ENCODE measurements at regions not wholly inside any gene's neighbourhood (a gene's known extent, or its start where the extent isn't known, plus 50 kb on each side); places are given as distances from the start of the nearest gene placed in this dataset.

- no TSS peak for BruUV-seq (replicated peaks)
- Histone ChIP-seq H3K4me1 (ENCODE audit: control insufficient read depth, extremely low read depth, insufficient read depth, low read length) (no peaks in the 10 kb centered on the region), H3K4me3 (replicated peaks in 1 of 3; ENCODE audit: insufficient read depth in 1 of 3, low read depth in 1 of 3, low read length in 3 of 3) (no peak overlapping the region), H3K9me1 (replicated peaks; ENCODE audit: control insufficient read depth, extremely low read depth, insufficient read depth, low read length) (no peaks in the 10 kb centered on the region), H4K20me1 (replicated peaks; ENCODE audit: control insufficient read depth, extremely low read depth, insufficient read depth, low read length) (no peaks in the 10 kb centered on the region), H3K27me3 (ENCODE audit: control insufficient read depth in 2 of 2, insufficient read depth in 2 of 2, low read length in 2 of 2) (no peaks in the 10 kb centered on the region), H3K36me3 (ENCODE audit: control insufficient read depth in 2 of 2, extremely low read depth in 1 of 2, insufficient read depth in 2 of 2, low read length in 2 of 2) (no peaks in the 10 kb centered on the region), H3K27ac (ENCODE audit: insufficient read depth, low read depth, low read length) (no peak overlapping the region), H2AFZ (ENCODE audit: low read depth, low read length) (no peak overlapping the region), H3K9me3 (replicated peaks; ENCODE audit: control insufficient read depth, insufficient read depth, low read length) (no peaks in the 10 kb centered on the region), H3K9ac (replicated peaks; ENCODE audit: extremely low read depth, insufficient read depth, low read length) (no peak overlapping the region), H3K79me2 (ENCODE audit: control insufficient read depth, insufficient read depth, low read length) (no peaks in the 10 kb centered on the region), H3K4me2 (ENCODE audit: insufficient read depth, low read length) (no peak overlapping the region)
- ChIA-PET POLR2A (no interaction called here), CTCF (interaction anchor here (1.4 to 1.5 kb wide), 2 partner anchors 171 to 224 kb away, joined by 4 to 6 read pairs; no protein-coding TSS in a partner anchor)
- TF ChIP-seq FOS (IDR thresholded peaks at IDR 0.05; ENCODE audit: borderline replicate concordance, insufficient read depth, low read length) (no peak), EZH2 (IDR thresholded peaks at IDR 0.05; ENCODE audit: borderline replicate concordance, low read depth, low read length, severe bottlenecking) (no peak), MYC (IDR thresholded peaks at IDR 0.05; ENCODE audit: low read depth, low read length) (no peak), POLR2A (IDR thresholded peaks at IDR 0.05; ENCODE audit: low read depth, low read length) (no peak), MAX (IDR thresholded peaks at IDR 0.05; ENCODE audit: insufficient read depth, insufficient read length) (no peak), POLR2AphosphoS5 (IDR thresholded peaks at IDR 0.05; ENCODE audit: insufficient read depth, low read depth, low read length) (no peak), JUN (IDR thresholded peaks at IDR 0.05; ENCODE audit: borderline replicate concordance, insufficient read depth, insufficient read length, low read depth) (no peak), GATA2 (IDR thresholded peaks at IDR 0.05; ENCODE audit: insufficient read depth, insufficient read length, low read depth, low read length) (no peak)
- TF ChIP-seq, protein P1, sequence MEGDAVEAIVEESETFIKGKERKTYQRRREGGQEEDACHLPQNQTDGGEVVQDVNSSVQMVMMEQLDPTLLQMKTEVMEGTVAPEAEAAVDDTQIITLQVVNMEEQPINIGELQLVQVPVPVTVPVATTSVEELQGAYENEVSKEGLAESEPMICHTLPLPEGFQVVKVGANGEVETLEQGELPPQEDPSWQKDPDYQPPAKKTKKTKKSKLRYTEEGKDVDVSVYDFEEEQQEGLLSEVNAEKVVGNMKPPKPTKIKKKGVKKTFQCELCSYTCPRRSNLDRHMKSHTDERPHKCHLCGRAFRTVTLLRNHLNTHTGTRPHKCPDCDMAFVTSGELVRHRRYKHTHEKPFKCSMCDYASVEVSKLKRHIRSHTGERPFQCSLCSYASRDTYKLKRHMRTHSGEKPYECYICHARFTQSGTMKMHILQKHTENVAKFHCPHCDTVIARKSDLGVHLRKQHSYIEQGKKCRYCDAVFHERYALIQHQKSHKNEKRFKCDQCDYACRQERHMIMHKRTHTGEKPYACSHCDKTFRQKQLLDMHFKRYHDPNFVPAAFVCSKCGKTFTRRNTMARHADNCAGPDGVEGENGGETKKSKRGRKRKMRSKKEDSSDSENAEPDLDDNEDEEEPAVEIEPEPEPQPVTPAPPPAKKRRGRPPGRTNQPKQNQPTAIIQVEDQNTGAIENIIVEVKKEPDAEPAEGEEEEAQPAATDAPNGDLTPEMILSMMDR (IDR thresholded peaks at IDR 0.05; ENCODE audit: extremely low read depth in 1 of 2, insufficient read depth in 1 of 2, low read depth in 1 of 2, low read length in 2 of 2): no peak
- dilution Hi-C loops (cut with MboI; ENCODE audit: extremely low pct_ligation_motif_present, low sequenced_read_pairs) (no loop called here), intact Hi-C loops (cut with micrococcal nuclease) (no loop called here)
- DNase-seq (ENCODE audit: low read depth, low spot score) (no peak), FAIRE-seq (no peak)
These were observed 62.0 kb upstream of the KLF13 start for GRCh38 chr15:31264559-31265089.
